CD4-positive, alpha-beta T cell treated with Interleukin-4 for 1 hour (primary cell): ENCODE measurements at regions not wholly inside any gene's neighbourhood (a gene's known extent, or its start where the extent isn't known, plus 50 kb on each side); places are given as distances from the start of the nearest gene placed in this dataset.

ENCODE experiments used
- DNase-seq, 2 donors: peaks; one replicate each; pipeline ENCODE4 v3.0.0-alpha.2; 2020 to 2022

GRCh38 chr2:106004851-106005250, 189.2 kb downstream of the UXS1 start:
- DNase-seq = no peak

GRCh38 chr2:105999211-105999989, 194.7 kb downstream of the UXS1 start:
- no peak for DNase-seq

DNA sequence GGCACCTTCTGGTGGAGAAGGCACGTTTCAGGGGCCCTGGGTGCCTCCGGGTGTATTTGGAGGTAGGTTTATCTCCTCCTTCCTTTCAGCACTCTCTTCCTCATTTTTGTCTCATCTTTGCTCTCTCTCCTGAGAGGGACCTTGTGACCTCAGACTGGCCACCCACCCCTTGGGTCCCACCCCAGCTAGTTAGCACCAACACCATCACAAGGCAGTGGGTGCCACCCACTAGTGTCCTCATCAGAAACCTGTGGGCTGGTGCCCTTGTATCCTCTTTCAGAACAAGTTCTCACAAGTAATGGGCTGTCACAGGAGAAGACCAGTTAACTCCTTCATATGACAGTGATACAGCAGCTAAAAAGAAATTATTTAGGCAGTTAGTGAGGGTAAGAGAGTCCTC, 196.4 kb downstream of the UXS1 start:
- no peak for DNase-seq

DNA sequence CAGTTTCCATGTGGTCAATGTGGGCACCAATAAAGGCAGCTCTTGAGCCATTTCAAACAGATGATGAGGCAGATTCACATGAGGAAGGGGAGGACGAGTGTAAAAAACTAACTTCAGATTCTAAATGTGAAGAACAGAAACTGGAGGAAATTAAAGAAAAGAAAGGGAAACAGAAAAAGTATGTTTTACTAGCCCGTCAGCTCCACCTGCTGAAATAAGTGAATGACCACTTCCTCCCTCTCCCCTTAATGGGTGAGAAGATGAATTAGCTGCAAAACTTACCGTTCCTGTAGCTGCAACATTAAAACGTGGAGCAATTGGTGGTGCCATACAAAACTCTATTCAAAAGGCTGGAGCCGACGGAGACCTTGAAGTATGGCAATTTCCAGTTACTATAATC, 203.5 kb downstream of the UXS1 start:
- DNase-seq = no peak

GRCh38 chr2:105989803-105990202, 204.3 kb downstream of the UXS1 start:
- DNase-seq = peak in 1 of 2 donors; percentile 8

GRCh38 chr2:105989070-105989469, 205.0 kb downstream of the UXS1 start:
- DNase-seq = no peak

DNA sequence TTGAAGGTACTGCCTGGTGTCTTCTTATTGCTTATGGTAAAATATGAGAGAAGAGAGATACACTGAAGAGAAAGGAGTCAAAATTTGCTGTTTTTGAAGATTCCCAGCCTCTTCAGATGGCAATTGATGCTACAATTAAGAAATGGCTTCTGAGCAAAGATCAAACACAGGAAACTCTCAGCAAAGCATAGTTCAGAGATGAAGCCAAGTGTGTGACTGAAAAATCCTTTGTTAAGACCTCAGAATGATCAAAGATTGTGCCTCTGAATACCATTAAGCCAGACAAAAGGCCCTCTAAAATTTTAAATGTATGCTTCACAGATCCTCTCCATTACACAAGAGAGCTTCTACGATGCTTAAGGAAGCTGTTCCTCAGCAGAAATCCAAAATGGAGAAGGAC, 216.3 kb downstream of the UXS1 start:
- DNase-seq = no peak

GRCh38 chr2:105977212-105977611, 216.9 kb downstream of the UXS1 start:
- no peak for DNase-seq

DNA sequence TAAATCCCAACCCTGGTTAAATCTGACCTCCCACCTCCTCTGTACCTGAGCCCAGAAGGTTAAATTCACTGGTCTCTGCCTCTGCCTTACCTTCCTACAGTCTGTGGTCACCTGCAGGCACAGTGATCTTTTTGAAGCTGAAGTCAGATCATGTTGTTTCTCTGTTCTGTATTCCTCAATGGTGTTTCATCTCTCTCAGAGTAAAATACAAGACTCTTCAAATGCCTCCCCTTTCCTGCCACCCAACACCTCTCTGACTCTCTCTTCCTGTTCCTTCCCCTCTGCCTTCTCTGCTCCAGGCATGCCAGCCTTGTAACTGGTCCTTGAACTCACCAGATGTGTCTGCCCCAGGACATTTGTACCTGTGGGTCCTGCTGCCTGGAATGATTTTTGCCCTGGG, 219.3 kb downstream of the UXS1 start:
- no peak for DNase-seq

GRCh38 chr2:105972927-105973326, 221.2 kb downstream of the UXS1 start:
- DNase-seq = no peak

GRCh38 chr2:105972246-105972645, 221.9 kb downstream of the UXS1 start:
- DNase-seq = no peak

GRCh38 chr2:105969552-105969951, 224.5 kb downstream of the UXS1 start:
- no peak for DNase-seq

DNA sequence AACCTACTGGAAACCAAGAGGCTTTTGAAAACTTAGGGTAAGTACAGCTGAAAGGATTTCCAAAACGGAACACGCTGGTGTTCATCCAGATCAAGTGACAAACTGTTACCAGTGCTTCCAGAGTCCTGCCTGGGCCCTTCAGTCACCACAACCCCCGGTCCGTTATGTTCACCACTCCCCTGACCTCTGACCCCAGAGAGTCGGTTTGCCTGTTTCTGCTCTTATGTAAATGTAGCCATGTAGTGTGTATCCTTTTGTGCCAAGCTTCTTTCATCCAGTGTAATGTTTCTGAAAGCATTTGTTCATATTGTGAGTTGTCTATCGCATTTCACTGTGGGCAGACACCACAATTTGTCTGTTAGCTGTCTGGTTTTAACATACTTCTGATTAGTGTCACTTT, 217.5 kb downstream of the NCK2 start:
- no peak for DNase-seq

DNA sequence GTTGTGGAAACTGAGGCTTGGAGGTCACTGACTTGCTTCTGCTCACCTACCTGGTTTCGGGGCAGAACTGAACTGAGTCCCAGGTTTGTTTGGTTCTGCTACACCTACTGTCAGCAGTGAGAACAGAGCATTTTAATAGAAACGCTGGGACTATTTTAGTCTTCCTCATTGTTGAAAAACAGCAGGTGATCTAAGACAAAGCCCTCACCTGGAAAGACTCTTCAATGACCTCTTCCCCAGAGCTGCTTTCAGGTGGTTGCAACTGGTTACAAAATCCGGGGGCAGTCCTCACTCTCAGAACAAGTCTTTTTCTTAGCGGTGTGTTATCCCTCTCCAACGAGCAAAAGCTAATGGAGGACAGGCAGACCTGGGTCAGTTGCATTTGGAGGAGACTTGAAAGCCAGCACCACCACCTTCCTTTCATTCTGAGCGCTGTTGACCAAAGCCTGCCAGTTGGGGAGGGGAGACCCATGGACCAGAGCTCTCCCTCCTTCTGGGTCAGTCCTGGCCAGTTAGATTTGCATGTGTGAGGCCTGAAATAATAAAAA, 217.0 kb downstream of the NCK2 start:
- no peak for DNase-seq

- no peak for DNase-seq
Measured at GRCh38 chr2:105959357-105959756, 214.6 kb downstream of the NCK2 start.

- DNase-seq = no peak
Measured at GRCh38 chr2:105954891-105955290, 210.2 kb downstream of the NCK2 start.

DNA sequence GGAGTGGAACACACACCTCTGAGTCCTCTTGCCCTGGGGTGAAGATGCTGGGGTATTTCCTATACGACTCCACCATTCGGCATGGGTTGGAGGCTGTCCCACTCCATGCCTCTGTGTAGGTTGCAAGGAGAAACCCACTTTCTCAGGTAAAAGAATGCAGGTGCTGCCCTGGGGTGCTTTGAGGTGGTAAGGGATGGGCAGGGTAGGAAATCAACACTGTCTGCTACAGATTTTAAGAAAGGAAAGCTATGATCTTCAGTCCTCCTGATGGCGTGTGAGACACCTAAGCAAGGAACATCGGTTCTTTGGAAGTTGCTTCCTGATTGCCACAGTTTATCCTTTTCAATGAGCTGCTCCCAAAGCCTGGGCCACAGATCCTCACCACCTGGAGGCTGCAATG, 209.2 kb downstream of the NCK2 start:
- DNase-seq = no peak

- no peak for DNase-seq
Measured at GRCh38 chr2:105952131-105952530, 207.4 kb downstream of the NCK2 start.

- no peak for DNase-seq
Measured at GRCh38 chr2:105951384-105951694, 206.6 kb downstream of the NCK2 start.

DNA sequence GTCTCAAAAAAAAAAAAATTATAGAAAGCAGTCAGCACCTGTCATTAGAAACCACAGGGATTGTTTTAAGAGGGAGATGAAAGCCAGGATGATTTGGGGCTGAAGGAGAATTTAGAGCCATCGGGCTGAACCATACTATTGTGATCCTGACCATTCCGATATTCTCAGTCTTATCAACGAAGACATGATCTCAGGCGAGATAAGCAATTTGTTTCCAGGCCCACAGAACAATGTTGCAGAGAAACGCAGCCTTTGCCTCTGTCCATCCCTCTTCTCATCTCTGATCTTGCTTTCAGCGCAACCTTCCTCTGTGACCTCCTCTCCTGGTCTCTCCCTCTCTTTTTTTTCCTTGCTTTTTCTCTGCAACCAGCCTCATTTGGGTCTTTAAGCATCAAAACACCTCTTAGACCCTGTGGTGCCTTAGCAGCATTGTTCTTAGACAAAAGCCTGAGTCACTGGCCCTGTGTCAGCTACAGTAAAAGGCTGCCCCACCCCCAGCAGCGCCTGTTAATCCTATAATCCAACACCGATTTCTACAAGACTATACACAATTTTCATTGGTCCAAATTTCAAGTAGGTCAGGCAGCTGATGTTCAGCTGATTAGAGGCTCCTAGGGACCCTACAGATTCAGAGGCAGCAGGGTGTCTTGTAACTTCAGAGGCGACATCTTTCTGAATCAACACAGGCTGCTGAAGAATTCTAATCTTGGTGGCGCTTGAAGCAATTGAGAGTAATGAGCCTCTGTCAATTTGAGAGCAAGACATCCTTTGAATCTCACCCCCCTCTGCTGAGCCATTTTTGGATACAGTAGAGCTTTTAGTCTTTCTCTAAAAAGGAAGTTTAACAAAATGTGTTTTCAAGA, 206.0 kb downstream of the NCK2 start:
- DNase-seq = no peak

- no peak for DNase-seq
Measured at GRCh38 chr2:105943977-105944376, 199.3 kb downstream of the NCK2 start.
